ENCODE measurements at regions not wholly inside any gene's neighbourhood (a gene's known extent, or its start where the extent isn't known, plus 50 kb on each side); places are given as distances from the start of the nearest gene placed in this dataset.

- no peak for DNase-seq (ENCODE audit: low read depth in 2 of 2)
These were observed 118.5 kb upstream of the HS6ST1 start for GRCh38 chr2:128437204-128437565.

GRCh38 chr2:128438091-128438490 lies 119.4 kb upstream of the HS6ST1 start:
- no peak for DNase-seq (ENCODE audit: low read depth in 2 of 2)

GRCh38 chr2:128438586-128438985 lies 119.9 kb upstream of the HS6ST1 start:
- DNase-seq (ENCODE audit: low read depth in 2 of 2): no peak

GRCh38 chr2:128439031-128439790 lies 120.5 kb upstream of the HS6ST1 start:
- DNase-seq (ENCODE audit: low read depth in 2 of 2): no peak

GRCh38 chr2:128439791-128440665 lies 121.4 kb upstream of the HS6ST1 start:
- no peak for DNase-seq (ENCODE audit: low read depth in 2 of 2)

- no peak for DNase-seq (ENCODE audit: low read depth in 2 of 2)
These were observed 122.1 kb upstream of the HS6ST1 start for GRCh38 chr2:128440666-128441340.

GRCh38 chr2:128441341-128442052 lies 122.8 kb upstream of the HS6ST1 start:
- no peak for DNase-seq (ENCODE audit: low read depth in 2 of 2)

- no peak for DNase-seq (ENCODE audit: low read depth in 2 of 2)
These were observed 123.5 kb upstream of the HS6ST1 start for GRCh38 chr2:128442053-128442751.

- no peak for DNase-seq (ENCODE audit: low read depth in 2 of 2)
These were observed 124.2 kb upstream of the HS6ST1 start for GRCh38 chr2:128442891-128443302.

GRCh38 chr2:128444121-128444771 lies 125.6 kb upstream of the HS6ST1 start:
- no peak for DNase-seq (ENCODE audit: low read depth in 2 of 2)

GRCh38 chr2:128444816-128445522 lies 126.3 kb upstream of the HS6ST1 start:
- DNase-seq (ENCODE audit: low read depth in 2 of 2): no peak

- no peak for DNase-seq (ENCODE audit: low read depth in 2 of 2)
These were observed 126.8 kb upstream of the HS6ST1 start for GRCh38 chr2:128445523-128445900.

- no peak for DNase-seq (ENCODE audit: low read depth in 2 of 2)
These were observed 127.6 kb upstream of the HS6ST1 start for GRCh38 chr2:128446049-128446873.

GRCh38 chr2:128446874-128447537 lies 128.3 kb upstream of the HS6ST1 start:
- no peak for DNase-seq (ENCODE audit: low read depth in 2 of 2)

GRCh38 chr2:128447538-128447995 lies 128.9 kb upstream of the HS6ST1 start:
- DNase-seq (ENCODE audit: low read depth in 2 of 2): no peak

- no peak for DNase-seq (ENCODE audit: low read depth in 2 of 2)
These were observed 129.9 kb upstream of the HS6ST1 start for GRCh38 chr2:128448331-128449225.
